ENCODE measurements at regions not wholly inside any gene's neighbourhood (a gene's known extent, or its start where the extent isn't known, plus 50 kb on each side); places are given as distances from the start of the nearest gene placed in this dataset.

- no peak for DNase-seq (ENCODE audit: insufficient read length, low spot score)
- TF ChIP-seq POLR2A (IDR thresholded peaks at IDR 0.05; ENCODE audit: low read depth, low read length), result no peak
- no peak for FAIRE-seq
Measured at GRCh38 chr6:167494698-167495435, 170.0 kb downstream of the TTLL2 start.

GRCh38 chr6:167495506-167496401, 170.9 kb downstream of the TTLL2 start:
- no peak for FAIRE-seq
- DNase-seq (ENCODE audit: insufficient read length, low spot score), result no peak
- TF ChIP-seq POLR2A (IDR thresholded peaks at IDR 0.05; ENCODE audit: low read depth, low read length), result no peak

GRCh38 chr6:167496707-167497106, 171.8 kb downstream of the TTLL2 start:
- DNase-seq (ENCODE audit: insufficient read length, low spot score) (no peak), FAIRE-seq (no peak)

GRCh38 chr6:167497428-167498056, 172.7 kb downstream of the TTLL2 start:
- no peak for FAIRE-seq
- TF ChIP-seq POLR2A (IDR thresholded peaks at IDR 0.05; ENCODE audit: low read depth, low read length), result no peak
- no peak for DNase-seq (ENCODE audit: insufficient read length, low spot score)

More at GRCh38 chr6:167496707-167497106, 171.8 kb downstream of the TTLL2 start:
- TF ChIP-seq POLR2A (IDR thresholded peaks at IDR 0.05; ENCODE audit: low read depth, low read length), result no peak

GRCh38 chr6:167499161-167499660, 174.3 kb downstream of the TTLL2 start:
- no peak for FAIRE-seq
- no peak for TF ChIP-seq POLR2A (IDR thresholded peaks at IDR 0.05; ENCODE audit: low read depth, low read length)
- DNase-seq (ENCODE audit: insufficient read length, low spot score), result no peak

- DNase-seq (ENCODE audit: insufficient read length, low spot score), result no peak
- FAIRE-seq, result no peak
- TF ChIP-seq POLR2A (IDR thresholded peaks at IDR 0.05; ENCODE audit: low read depth, low read length), result no peak
Measured at GRCh38 chr6:167500961-167501360, 176.1 kb downstream of the TTLL2 start.

- no peak for TF ChIP-seq POLR2A (IDR thresholded peaks at IDR 0.05; ENCODE audit: low read depth, low read length)
- FAIRE-seq, result no peak
Measured at GRCh38 chr6:167501831-167502385, 177.0 kb downstream of the TTLL2 start.

GRCh38 chr6:167502471-167502870, 177.6 kb downstream of the TTLL2 start:
- no peak for TF ChIP-seq POLR2A (IDR thresholded peaks at IDR 0.05; ENCODE audit: low read depth, low read length)
- FAIRE-seq (no peak), DNase-seq (ENCODE audit: insufficient read length, low spot score) (no peak)

More at GRCh38 chr6:167501831-167502385, 177.0 kb downstream of the TTLL2 start:
- no peak for DNase-seq (ENCODE audit: insufficient read length, low spot score)

- FAIRE-seq (no peak), DNase-seq (ENCODE audit: insufficient read length, low spot score) (no peak)
Measured at GRCh38 chr6:167504385-167504961, 179.6 kb downstream of the TTLL2 start.

GRCh38 chr6:167505199-167505598, 180.3 kb downstream of the TTLL2 start:
- TF ChIP-seq POLR2A (IDR thresholded peaks at IDR 0.05; ENCODE audit: low read depth, low read length), result no peak
- no peak for DNase-seq (ENCODE audit: insufficient read length, low spot score)
- no peak for FAIRE-seq

More at GRCh38 chr6:167504385-167504961, 179.6 kb downstream of the TTLL2 start:
- TF ChIP-seq POLR2A (IDR thresholded peaks at IDR 0.05; ENCODE audit: low read depth, low read length), result no peak

GRCh38 chr6:167505782-167506181, 180.9 kb downstream of the TTLL2 start:
- TF ChIP-seq POLR2A (IDR thresholded peaks at IDR 0.05; ENCODE audit: low read depth, low read length), result no peak
- DNase-seq (ENCODE audit: insufficient read length, low spot score) (no peak), FAIRE-seq (no peak)

- TF ChIP-seq POLR2A (IDR thresholded peaks at IDR 0.05; ENCODE audit: low read depth, low read length), result no peak
- DNase-seq (ENCODE audit: insufficient read length, low spot score), result no peak
- FAIRE-seq, result no peak
Measured at GRCh38 chr6:167506443-167507301, 181.8 kb downstream of the TTLL2 start.

All from H54 (cell line).